Activated T-helper 1 cell treated with anti-CD3 and anti-CD28 coated beads, Interleukin-12 subunit alpha, Interleukin-12 subunit beta, Interleukin-2, Interleukin-4 antibody, amounts not matched to agents 30 ng/mL and 10 ng/mL and 1 ng/mL, durations not matched to agents 14 hours and 24 hours and 36 hours (primary cell): ENCODE measurements at regions not wholly inside any gene's neighbourhood (a gene's known extent, or its start where the extent isn't known, plus 50 kb on each side); places are given as distances from the start of the nearest gene placed in this dataset.
"Not testable (repeated sequence)": the region's sequence is repeated elsewhere in the genome, so short reads cannot be mapped to it uniquely, and the experiment has no call there.

ENCODE experiments used
- DNase-seq: peaks from one replicate; pipeline ENCODE4 v3.0.0; 2021; ENCODE audit warnings: low spot score
- H3K27ac Mint-ChIP-seq: one replicate; pipeline ENCODE4 v1.8.0; 2021; ENCODE audit warnings: mild to moderate bottlenecking, mixed read lengths
- H3K27me3 Mint-ChIP-seq: one replicate; pipeline ENCODE4 v1.8.0; 2022; ENCODE audit warnings: mild to moderate bottlenecking, moderate library complexity, mixed read lengths; ENCODE audit not compliant: insufficient read depth
- H3K36me3 Mint-ChIP-seq: one replicate; pipeline ENCODE4 v1.8.0; 2021; ENCODE audit warnings: low read depth, mixed read lengths
- H3K4me1 Mint-ChIP-seq: one replicate; pipeline ENCODE4 v1.8.0; 2021; ENCODE audit warnings: low read depth, mixed read lengths
- H3K4me3 Mint-ChIP-seq: one replicate; pipeline ENCODE4 v1.8.0; 2021; ENCODE audit warnings: mild to moderate bottlenecking, moderate library complexity, mixed read lengths
- H3K9me3 Mint-ChIP-seq: one replicate; pipeline ENCODE4 v1.8.0; 2021; ENCODE audit warnings: mixed read lengths
- intact Hi-C: fragments of 100-400 bp; cut with micrococcal nuclease; formaldehyde crosslinking; loops from one replicate; pipeline ENCODE4 v1.15.1; 2024

GRCh38 chr10:3325954-3326750 lies 153.6 kb upstream of the PITRM1 start:
- H3K27ac Mint-ChIP-seq, result no peak overlapping the region
- DNase-seq, result no peak
- no peaks in the 10 kb centered on the region for H3K27me3 Mint-ChIP-seq
- H3K36me3 Mint-ChIP-seq, result no peaks in the 10 kb centered on the region
- no peaks in the 10 kb centered on the region for H3K9me3 Mint-ChIP-seq
- intact Hi-C loops, result no loop called here
- no peak overlapping the region for H3K4me3 Mint-ChIP-seq
- H3K4me1 Mint-ChIP-seq, result no peaks in the 10 kb centered on the region

DNA sequence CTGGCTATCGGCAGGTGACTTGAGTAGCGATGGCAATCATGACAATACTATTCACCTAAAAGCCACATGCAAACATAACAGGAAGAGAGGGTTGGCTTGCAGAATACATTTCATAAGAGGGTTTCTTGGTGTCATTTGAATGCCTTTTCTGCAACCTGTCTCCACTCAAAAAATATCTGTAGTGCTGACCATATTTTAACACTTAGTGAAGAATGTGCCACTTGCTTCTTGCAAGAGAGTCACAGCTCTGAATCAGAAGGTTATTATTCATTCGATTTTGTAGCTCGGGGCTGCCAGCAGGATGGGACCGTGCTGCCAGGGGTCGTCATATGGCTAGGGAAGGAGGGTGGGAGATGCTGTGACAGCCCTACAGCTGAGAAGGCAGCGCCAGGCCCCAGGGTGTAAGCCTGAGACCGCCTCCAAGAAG lies 152.0 kb upstream of the PITRM1 start:
- no peaks in the 10 kb centered on the region for H3K36me3 Mint-ChIP-seq
- no peak overlapping the region for H3K4me3 Mint-ChIP-seq
- H3K4me1 Mint-ChIP-seq, result no peaks in the 10 kb centered on the region
- intact Hi-C loops, result no loop called here
- no peaks in the 10 kb centered on the region for H3K27me3 Mint-ChIP-seq
- H3K27ac Mint-ChIP-seq, result no peak overlapping the region
- H3K9me3 Mint-ChIP-seq, result no peaks in the 10 kb centered on the region
- no peak for DNase-seq

DNA sequence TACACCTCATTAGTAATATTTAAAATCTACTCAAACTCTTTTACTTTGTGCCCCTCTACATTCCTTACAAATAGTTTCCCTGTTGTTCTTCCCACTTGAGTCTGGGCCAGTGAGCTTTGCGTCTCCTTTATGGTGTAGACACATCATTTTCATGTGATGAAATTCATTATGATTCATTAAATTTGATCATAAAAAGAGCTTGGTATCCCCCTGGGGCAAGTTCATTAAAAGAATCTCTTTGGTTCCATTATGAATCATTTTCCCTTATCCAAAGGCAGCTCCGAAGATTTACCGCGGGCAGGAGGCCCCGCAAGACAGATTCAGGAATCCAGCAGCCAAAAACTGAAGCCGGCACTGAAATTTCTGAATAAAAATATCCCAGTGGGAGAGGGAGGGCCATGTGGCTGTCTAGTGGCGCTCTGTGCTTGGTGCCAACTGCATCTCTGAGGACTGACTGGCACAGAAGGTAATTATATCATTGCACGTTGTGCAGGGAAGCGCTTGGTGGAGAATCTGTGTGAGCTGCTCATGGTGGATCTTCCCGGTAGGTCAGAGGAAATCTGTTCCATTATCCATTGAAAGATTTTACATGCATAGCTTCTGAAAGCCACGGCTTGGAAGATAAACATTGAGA lies 151.4 kb upstream of the PITRM1 start:
- intact Hi-C loops, result no loop called here
- H3K27ac Mint-ChIP-seq, result no peak overlapping the region
- H3K4me1 Mint-ChIP-seq, result no peaks in the 10 kb centered on the region
- no peak for DNase-seq
- H3K36me3 Mint-ChIP-seq, result no peaks in the 10 kb centered on the region
- no peaks in the 10 kb centered on the region for H3K27me3 Mint-ChIP-seq
- H3K9me3 Mint-ChIP-seq, result no peaks in the 10 kb centered on the region
- no peak overlapping the region for H3K4me3 Mint-ChIP-seq

GRCh38 chr10:3321123-3321522 lies 148.5 kb upstream of the PITRM1 start:
- no peaks in the 10 kb centered on the region for H3K36me3 Mint-ChIP-seq
- H3K4me1 Mint-ChIP-seq, result no peaks in the 10 kb centered on the region
- no peak for DNase-seq
- no peak overlapping the region for H3K27ac Mint-ChIP-seq
- no peaks in the 10 kb centered on the region for H3K9me3 Mint-ChIP-seq
- no peaks in the 10 kb centered on the region for H3K27me3 Mint-ChIP-seq
- intact Hi-C loops, result no loop called here
- no peak overlapping the region for H3K4me3 Mint-ChIP-seq

DNA sequence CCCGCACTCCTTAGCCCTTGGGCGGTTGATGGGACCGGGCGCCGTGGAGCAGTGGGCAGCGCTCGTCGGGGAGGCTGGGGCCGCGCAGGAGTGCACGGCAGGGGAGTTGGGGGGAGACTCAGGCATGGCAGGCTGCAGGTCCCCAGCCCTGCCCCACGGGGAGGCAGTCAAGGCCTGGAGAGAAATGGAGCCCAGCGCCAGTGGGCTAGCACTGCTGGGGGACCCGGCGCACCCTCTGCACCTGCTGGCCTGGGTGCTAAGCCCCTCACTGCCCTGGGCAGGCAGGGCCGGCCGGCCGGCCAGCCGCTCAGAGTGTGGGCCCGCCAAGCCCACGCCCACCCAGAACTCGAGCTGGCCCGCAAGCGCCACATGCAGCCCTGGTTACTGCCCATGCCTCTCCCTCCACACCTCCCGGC lies 147.2 kb upstream of the PITRM1 start:
- H3K36me3 Mint-ChIP-seq, result no peaks in the 10 kb centered on the region
- no peaks in the 10 kb centered on the region for H3K4me1 Mint-ChIP-seq
- no peak overlapping the region for H3K27ac Mint-ChIP-seq
- DNase-seq, result no peak
- no peak overlapping the region for H3K4me3 Mint-ChIP-seq
- intact Hi-C loops, result no loop called here
- H3K27me3 Mint-ChIP-seq, result no peaks in the 10 kb centered on the region
- no peaks in the 10 kb centered on the region for H3K9me3 Mint-ChIP-seq

DNA sequence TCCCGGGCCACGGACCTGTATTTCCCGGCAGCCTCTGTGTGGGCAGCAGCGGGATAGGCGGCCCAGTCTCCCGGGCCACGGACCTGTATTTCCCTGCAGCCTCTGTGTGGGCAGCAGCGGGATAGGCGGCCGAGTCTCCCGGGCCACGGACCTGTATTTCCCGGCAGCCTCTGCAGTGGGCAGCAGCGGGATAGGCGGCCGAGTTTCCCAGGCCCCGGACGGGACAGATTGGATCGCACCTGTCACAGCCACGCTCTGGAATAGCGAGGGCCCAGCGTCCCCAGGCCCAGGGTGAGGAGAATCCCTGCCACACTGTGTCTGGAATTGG lies 145.9 kb upstream of the PITRM1 start:
- H3K9me3 Mint-ChIP-seq, intact Hi-C loops, H3K4me1 Mint-ChIP-seq, DNase-seq, H3K4me3 Mint-ChIP-seq, H3K36me3 Mint-ChIP-seq, H3K27ac Mint-ChIP-seq: not testable (repeated sequence)
- H3K27me3 Mint-ChIP-seq, result peaks cover 12% of the 10 kb centered on the region

DNA sequence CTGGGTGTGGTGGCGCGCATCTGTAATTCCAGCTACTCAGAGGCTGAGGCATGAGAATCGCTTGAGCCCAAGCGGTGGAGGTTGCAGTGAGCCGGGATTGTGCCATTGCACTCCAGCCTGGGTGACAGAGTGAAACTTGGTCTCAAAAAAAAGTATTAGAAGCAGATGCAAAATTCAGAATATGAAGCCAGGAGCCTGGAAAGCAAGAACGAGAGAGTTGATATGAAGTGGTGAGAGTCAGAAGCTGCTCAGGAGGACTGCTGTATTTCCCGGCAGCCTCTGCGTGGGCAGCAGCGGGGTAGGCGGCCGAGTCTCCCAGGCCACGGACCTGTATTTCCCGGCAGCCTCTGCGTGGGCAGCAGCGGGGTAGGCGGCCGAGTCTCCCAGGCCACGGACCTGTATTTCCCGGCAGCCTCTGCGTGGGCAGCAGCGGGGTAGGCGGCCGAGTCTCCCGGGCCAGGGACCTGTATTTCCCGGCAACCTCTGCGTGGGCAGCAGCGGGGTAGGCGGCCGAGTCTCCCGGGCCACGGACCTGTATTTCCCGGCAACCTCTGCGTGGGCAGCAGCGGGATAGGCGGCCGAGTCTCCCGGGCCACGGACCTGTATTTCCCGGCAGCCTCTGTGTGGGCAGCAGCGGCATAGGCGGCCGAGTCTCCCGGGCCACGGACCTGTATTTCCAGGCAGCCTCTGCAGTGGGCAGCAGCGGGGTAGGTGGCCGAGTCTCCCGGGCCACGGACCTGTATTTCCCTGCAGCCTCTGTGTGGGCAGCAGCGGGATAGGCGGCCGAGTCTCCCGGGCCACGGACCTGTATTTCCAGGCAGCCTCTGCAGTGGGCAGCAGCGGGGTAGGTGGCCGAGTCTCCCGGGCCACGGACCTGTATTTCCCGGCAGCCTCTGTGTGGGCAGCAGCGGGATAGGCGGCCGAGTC lies 145.2 kb upstream of the PITRM1 start:
- H3K27ac Mint-ChIP-seq, H3K9me3 Mint-ChIP-seq, DNase-seq, H3K36me3 Mint-ChIP-seq, intact Hi-C loops, H3K4me3 Mint-ChIP-seq, H3K4me1 Mint-ChIP-seq: not testable (repeated sequence)
- H3K27me3 Mint-ChIP-seq, result peaks cover 16% of the 10 kb centered on the region

- H3K27ac Mint-ChIP-seq, H3K4me3 Mint-ChIP-seq, H3K36me3 Mint-ChIP-seq, intact Hi-C loops, DNase-seq, H3K4me1 Mint-ChIP-seq, H3K9me3 Mint-ChIP-seq: not testable (repeated sequence)
- peaks cover 30% of the 10 kb centered on the region for H3K27me3 Mint-ChIP-seq
Observed at GRCh38 chr10:3314445-3315085, 142.0 kb upstream of the PITRM1 start.

DNA sequence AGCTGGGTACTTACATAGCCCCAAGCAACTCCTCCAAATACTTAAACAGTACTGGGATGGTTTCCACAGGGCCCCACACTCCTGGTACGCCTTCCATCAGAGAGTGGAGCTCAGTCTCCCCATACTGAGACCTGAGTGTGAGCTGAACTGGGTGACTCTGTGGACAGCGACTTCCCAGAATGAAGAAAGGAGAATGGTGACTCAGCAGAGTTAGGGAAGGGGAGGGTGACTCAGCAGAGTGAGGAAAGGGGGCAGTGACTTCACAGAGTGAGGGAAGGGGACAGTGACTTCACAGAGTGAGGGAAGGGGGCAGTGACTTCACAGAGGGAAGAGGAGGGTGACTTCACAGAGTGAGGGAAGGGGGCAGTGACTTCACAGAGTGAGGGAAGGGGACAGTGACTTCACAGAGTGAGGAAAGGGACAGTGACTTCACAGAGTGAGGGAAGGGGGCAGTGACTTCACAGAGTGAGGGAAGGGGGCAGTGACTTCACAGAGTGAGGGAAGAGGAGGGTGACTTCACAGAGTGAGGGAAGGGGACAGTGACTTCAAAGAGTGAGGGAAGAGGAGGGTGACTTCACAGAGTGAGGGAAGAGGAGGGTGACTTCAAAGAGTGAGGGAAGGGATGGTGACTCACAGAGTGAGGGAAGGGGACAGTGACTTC lies 141.3 kb upstream of the PITRM1 start:
- H3K27me3 Mint-ChIP-seq, result peaks cover 30% of the 10 kb centered on the region
- H3K4me1 Mint-ChIP-seq, H3K4me3 Mint-ChIP-seq, H3K27ac Mint-ChIP-seq, H3K36me3 Mint-ChIP-seq, DNase-seq, intact Hi-C loops, H3K9me3 Mint-ChIP-seq: not testable (repeated sequence)

DNA sequence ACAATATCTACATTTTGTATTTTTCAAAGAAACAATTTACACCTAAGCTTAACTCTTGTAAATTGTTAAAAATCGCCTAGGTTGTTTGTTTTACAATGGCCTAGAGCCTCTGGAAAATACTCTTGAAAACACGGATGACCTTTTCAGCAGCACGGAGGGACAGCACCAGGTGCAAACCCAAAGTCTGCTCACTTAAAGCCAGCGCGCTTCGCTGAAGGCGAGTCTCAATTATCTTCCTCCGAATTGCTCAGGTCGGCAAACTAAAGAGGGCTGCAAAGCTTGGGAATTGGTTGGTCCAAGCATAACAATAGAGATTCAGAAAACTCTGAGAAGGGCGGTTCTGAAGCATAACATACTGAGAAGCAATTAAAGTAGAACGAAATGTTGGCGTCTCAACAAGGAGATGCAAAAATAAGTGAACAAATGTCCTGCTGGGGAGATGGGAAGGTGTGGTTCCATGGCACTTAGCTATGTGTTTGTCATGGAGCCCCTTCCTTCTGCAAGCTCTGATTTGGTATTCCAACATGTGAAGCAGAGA lies 139.9 kb upstream of the PITRM1 start:
- H3K36me3 Mint-ChIP-seq, result no peaks in the 10 kb centered on the region
- H3K4me1 Mint-ChIP-seq, result no peaks in the 10 kb centered on the region
- H3K27ac Mint-ChIP-seq, result no peak overlapping the region
- H3K27me3 Mint-ChIP-seq, result peaks cover 33% of the 10 kb centered on the region
- no peak for DNase-seq
- no peaks in the 10 kb centered on the region for H3K9me3 Mint-ChIP-seq
- H3K4me3 Mint-ChIP-seq, result no peak overlapping the region
- intact Hi-C loops, result no loop called here

DNA sequence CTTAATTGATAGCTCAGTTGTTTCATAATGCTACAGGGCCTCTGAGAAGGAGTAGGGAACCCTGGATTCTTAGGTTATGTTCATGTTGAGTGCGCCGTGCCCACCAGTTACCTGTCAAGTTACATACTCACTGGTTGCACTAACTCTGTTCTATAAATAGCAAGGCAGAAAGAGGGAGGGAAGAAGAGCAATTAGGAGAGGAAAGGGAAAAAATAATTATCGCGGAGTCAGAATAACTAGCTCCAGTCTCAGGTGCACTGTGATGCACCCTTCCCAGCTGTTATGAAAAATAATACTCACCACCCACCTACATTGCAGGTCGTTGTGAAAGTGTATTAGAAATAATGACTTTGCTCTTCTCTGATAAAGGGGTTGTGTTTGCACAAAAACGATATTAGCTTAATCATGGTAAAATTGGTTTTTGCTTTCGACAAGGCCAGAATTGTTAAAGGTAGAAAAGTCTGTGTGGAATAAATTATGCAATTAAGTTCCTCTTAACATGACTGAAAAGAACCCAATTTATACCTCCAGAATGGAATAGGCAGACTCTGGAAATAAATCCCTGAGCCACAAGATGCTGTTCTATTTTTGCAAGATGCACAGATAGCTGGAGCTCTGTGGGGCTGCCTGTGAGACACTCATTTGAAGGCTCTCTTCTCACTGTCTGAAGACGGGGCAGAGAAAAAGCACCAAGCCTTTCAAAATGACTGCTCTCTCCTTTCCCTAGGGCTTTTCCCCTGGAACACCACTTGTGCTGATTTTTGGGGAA lies 137.6 kb upstream of the PITRM1 start:
- H3K4me3 Mint-ChIP-seq, result no peak overlapping the region
- DNase-seq, result no peak
- H3K36me3 Mint-ChIP-seq, result no peaks in the 10 kb centered on the region
- intact Hi-C loops, result no loop called here
- H3K4me1 Mint-ChIP-seq, result no peaks in the 10 kb centered on the region
- H3K9me3 Mint-ChIP-seq, result no peaks in the 10 kb centered on the region
- H3K27ac Mint-ChIP-seq, result no peak overlapping the region
- peaks cover 36% of the 10 kb centered on the region for H3K27me3 Mint-ChIP-seq

DNA sequence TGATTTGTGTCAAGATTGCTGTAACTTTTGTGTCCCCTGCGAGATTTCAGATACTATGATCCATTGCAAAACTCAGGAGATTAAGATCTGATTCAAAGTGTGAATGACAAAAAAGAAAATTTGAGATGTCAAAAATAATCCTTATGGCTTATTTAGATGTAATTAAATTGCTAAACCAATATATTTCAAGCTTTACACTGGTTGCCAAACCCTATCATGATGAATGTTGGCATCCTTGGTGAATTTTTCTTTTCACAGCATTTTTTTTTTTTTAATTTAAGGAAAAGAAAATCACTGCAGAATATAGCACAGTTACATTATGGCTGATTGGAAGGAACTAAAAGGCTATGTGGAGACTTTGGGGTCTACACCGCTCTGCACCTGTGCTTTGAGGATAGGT lies 133.5 kb upstream of the PITRM1 start:
- Mint-ChIP-seq H3K4me3 (no peak overlapping the region), H3K27ac (no peak overlapping the region), H3K4me1 (no peaks in the 10 kb centered on the region), H3K9me3 (no peaks in the 10 kb centered on the region), H3K36me3 (no peaks in the 10 kb centered on the region), H3K27me3 (peaks cover 19% of the 10 kb centered on the region)
- DNase-seq, result no peak
- intact Hi-C loops, result no loop called here
